SK-N-SH (cell line): ENCODE measurements at regions not wholly inside any gene's neighbourhood (a gene's known extent, or its start where the extent isn't known, plus 50 kb on each side); places are given as distances from the start of the nearest gene placed in this dataset.

Source experiments
- CTCF ChIP-seq: fragments of 200-600 bp; sonication (generic); IDR thresholded peaks from 2 replicates; pipeline ENCODE4 v1.6.1; 2017; ENCODE audit warnings: antibody characterized with exemption, mild to moderate bottlenecking, moderate library complexity
- FOSL2 ChIP-seq: IDR thresholded peaks from 2 replicates; pipeline ENCODE4 v1.4.0; 2012; ENCODE audit warnings: low read depth, mild to moderate bottlenecking, moderate library complexity, borderline replicate concordance
- POLR2AphosphoS5 ChIP-seq: IDR thresholded peaks from 2 replicates; pipeline ENCODE4 v1.6.1; 2012; ENCODE audit warnings: low read depth, low read length
- TEAD4 ChIP-seq: IDR thresholded peaks from 2 replicates; pipeline ENCODE4 v1.4.0; 2012; ENCODE audit warnings: mild to moderate bottlenecking, borderline replicate concordance; ENCODE audit not compliant: insufficient read depth
- TF ChIP-seq, protein P1 (sequence below): IDR thresholded peaks from 2 replicates; pipeline ENCODE4 v1.4.0; 2012; ENCODE audit warnings: low read depth, borderline replicate concordance

DNA sequence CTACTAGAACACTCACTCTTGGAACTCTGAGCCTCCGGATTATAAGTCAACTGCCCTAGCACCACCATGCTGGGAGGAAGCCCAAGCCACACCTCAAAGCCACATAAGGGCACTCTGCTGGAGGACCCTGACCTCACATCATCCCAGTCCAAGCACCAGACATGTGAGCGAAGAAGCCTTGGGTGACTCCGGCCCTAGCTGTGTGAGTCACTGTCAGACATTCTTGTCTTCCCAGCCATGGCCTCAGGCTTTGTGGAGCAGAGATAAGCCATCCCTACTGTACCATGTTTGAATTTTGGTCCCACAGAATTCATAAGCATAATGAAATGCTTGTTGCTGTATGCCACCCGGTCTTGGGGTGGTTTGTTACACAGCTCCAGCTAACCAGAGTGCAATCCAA lies 247.7 kb downstream of the SOD2 start:
- no peak for TF ChIP-seq POLR2AphosphoS5
- TF ChIP-seq, protein P1, sequence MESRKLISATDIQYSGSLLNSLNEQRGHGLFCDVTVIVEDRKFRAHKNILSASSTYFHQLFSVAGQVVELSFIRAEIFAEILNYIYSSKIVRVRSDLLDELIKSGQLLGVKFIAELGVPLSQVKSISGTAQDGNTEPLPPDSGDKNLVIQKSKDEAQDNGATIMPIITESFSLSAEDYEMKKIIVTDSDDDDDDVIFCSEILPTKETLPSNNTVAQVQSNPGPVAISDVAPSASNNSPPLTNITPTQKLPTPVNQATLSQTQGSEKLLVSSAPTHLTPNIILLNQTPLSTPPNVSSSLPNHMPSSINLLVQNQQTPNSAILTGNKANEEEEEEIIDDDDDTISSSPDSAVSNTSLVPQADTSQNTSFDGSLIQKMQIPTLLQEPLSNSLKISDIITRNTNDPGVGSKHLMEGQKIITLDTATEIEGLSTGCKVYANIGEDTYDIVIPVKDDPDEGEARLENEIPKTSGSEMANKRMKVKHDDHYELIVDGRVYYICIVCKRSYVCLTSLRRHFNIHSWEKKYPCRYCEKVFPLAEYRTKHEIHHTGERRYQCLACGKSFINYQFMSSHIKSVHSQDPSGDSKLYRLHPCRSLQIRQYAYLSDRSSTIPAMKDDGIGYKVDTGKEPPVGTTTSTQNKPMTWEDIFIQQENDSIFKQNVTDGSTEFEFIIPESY, result no peak
- no peak for TF ChIP-seq CTCF
- no peak for TF ChIP-seq TEAD4
- no peak for TF ChIP-seq FOSL2
